NCI-H128 (cell line): ENCODE measurements at regions not wholly inside any gene's neighbourhood (a gene's known extent, or its start where the extent isn't known, plus 50 kb on each side); places are given as distances from the start of the nearest gene placed in this dataset.

Experiments used
- DNase-seq: peaks from one replicate; lab custom pipeline; 2025; ENCODE audit not compliant: unreplicated experiment; lab: John Stamatoyannopoulos, UW

DNA sequence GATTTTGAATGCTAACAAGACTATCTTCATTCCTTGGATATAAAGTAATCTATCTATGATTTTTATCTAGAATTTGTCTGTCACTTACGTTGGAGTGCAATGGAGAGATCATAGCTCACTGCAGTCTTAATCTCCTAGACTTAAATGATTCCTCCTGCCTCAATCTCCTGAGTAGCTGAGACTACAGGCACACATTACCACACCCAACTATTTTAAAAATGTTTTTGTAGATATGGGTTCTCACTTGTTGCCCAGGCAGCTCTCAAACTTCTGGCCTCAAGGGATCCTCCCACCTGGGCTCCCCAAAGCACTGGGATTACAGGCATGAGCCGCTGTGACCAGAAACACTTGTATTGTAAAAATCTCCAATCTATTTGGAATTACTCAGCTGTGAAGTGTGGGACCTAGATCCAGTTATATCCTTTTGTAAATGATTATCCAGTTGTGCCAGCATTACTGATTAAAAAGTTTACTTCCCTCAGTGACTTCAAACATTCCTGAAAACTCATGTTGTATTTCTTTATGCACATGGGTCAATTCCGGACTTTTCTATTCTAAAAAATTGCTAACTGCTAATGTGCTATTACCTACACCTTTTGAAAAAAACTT is 1793.8 kb upstream of the WWC1 start:
- no peak for DNase-seq

DNA sequence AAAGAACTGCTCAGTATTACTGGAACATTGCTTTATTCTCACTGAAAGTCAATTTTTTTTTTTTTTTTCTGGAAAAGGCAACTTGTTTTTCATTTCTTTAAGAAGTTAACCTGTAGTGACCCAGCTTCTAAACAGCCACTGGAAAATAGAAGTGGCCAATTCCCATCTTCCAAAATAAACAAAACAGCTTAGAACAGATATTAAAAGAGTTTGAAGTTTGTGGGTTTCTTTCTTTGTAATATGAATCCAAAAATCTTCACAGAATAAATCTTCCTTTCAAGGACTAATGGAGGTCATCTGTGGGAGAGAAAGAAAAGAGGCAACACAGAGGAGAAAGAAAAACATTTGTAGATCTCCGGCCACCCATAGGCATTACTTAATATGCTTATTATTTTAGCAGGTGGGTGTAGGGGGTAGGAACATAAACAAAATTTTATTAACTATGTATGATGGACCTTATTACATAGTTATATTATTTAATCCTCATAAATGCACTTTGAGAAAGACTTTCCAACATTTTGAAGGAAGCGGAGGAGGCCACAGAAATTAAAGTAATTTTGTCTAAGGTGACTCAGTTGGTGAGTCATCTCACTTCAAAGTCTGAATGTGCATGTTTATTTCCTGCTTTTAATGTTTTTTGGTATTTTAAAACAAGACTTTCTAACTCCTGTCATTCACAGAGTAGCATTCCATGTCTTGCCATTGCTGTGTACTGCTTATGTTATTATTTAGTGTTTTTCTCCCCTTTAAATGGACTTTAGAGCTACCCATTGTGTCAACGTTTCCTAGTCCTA is 1791.8 kb upstream of the WWC1 start:
- no peak for DNase-seq

DNA sequence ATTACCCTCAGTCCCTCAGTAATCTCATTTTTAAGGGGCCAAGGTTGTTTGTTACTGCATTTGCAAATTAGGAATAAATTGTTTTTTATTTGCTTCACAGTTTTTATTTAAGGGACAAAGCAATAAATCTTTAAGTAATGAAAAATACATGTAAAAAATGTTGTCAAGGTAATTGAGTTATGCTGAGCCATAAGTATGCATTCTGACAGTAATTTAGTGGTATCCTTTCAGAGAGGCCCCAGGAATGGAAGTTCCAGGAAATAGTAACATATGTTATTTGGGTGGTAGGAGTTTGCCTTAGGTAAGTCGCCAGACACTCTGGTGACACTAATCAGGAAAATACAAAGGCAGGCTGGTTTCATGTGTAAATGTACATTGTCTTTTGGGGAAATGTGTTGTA is 1787.9 kb upstream of the WWC1 start:
- DNase-seq = no peak

DNA sequence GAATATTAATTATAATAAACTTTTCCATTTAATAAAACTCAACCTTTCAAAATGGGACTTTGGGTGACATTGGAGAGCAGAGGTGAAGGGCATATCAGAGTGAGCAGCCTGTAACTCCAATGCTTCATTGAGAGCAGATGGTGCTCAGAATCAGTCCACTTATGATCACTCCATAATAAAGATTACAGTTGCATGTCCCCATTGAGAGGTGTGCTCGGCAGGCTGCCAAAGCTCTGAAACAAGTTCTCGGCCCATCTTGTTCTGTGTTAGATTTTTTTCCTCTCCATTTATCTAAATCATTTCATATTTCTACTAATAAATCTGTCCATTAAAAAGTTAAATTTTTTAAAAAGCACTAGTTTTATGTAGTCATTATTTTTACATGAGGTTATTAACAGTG is 1786.4 kb upstream of the WWC1 start:
- DNase-seq = no peak

DNA sequence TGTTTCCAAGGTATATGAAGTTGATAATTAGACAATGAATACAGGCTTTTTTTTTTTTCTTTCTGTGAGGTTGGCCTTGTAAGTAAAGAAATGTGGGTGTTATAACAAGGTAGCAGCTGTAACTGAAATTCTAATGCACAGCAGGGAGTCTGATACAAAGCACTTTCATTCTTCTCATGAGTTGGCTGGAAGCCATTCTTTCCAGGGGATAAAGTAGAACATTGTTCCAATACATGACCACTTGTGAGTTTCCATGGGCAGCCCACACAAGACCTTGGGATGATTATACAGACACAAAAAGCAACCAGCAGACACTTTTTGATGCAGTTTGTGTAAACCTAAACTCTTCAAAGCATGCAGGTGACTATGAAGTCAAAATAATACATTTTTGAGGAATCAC is 1785.9 kb upstream of the WWC1 start:
- no peak for DNase-seq

DNA sequence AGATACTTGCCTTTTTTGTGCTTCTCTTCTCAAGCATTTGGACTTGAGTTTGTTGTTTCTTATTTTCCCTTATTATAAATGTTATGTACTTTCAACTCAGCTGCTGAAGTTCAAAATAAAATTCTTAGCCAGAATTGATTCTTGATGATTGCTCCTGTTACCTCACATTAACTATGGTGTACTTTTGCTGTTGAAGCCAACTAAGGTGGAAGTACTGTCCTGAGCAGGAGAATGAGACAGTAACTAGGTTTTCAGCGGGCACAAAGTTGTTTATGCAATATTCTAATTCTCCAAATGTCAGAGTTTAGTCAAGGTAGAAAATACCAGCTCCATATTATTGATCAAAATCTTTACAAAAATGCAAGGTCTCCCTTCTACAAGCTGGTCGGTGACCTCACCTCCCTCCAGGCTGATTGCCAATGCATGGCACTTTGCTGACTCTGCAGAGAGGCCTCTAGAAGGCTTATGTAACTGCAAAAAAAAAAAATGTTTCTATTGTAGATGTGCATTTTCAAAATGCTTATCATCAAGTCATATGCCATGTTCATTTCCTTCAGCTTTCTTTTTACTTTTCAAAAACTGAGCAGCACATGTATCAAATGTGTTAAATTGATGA is 1783.5 kb upstream of the WWC1 start:
- no peak for DNase-seq

DNA sequence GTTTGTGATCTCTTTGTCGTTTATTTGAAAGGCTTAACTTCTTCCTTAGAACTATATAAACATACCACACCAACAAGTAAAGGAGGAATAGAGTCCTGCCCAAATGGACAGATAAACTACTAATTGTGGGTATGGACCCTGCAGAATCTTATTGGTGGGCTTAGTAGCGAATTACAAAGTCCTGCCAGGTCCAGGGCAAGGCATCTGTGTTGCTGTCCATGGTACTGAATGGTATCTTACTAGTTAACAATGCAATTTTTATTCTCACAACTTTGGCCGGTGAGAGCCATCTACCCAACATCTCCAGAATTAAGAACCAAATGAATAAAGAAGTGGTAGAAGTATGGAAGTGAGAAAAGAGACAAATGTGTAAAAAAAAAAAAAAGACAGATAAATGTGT is 1782.4 kb upstream of the WWC1 start:
- DNase-seq = no peak

DNA sequence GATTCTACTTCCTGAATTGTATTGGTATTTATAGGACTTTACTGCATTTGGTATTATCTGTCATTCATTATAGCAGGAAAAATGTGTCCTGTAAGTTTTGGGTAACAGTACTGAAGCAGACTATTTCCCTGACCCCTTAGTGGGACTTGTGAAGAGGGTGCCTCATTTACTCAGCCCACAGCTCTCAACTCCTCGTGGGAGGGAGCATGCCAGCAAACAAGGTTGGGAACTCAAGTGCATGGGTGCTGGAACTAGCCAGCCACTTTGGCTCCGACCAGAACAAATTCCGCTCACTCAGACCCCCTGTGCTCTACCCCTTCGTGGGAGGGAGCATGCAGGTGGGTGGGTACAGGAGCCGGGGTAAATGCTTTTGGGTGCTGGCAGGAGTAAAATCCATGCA is 1773.5 kb upstream of the WWC1 start:
- DNase-seq = no peak

DNA sequence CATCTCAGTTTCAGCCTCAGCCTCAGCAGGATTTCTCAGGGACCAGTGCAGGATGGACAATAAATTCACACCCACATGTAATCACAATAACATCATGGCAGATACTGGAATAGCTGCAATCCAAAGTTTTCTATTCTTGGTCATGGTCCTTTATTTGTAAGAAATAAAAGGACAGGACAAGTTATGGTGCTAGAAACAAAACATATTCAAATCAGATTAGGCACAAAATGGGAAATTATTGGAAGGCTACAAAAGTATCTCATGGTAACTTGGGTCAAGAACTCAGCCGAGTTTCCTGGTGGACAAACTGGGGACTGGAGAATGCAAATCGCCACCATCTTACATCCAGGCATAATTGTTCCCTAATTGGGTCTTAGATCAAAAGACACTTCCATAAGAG is 1768.2 kb upstream of the WWC1 start:
- no peak for DNase-seq

DNA sequence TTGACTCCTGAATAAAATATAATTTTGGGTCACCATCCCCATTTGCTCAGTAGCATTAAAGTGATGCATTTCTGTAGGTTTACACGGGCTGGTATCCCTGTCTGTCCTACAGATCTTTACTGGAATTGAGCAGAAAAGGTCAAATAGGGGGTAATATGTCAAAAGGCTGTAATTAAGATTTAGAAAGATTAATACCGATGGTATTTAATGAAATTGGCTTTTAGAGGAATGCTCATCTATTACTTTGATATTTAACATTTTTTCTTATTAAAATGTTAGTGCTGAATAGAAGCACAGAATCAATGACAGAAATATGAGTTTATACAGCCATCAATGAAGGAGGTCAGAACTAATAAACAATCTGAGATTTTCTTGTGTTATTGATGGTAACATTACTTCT is 1762.2 kb upstream of the WWC1 start:
- DNase-seq = no peak

DNA sequence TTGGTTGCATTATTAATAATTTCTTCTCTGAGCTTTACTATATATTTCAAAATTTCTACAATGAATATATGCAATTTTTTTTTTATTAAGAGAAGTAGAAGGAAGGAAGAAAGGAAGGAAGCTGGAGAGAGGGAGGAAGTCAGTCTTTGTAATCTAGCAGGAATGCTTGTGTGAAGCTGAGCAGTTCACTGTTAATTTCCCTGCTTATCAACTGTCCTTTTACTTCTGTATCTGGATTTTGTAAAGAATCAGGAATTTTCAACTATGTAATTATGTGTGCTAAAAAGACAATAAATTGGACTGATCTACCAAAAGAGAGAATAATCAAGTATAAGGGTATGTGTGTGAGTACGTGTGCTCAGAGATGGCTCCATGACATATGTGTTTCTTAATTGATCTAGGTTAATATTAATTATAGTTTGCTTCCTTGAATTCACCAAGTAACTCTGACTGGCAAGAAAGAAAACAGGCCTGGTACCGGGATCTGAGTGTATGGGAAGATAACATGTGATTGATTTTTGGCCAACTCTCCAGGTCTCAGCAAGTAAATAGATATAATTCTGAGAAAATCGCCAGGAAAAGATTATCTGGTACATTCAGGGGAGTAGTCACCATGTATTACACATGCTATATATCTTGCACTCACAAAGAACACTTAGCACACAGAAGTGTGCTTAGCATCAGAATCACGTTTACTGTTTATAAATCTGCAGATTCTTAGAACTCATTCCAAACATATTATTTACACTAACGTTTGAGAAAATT is 1758.8 kb upstream of the WWC1 start:
- DNase-seq = no peak

DNA sequence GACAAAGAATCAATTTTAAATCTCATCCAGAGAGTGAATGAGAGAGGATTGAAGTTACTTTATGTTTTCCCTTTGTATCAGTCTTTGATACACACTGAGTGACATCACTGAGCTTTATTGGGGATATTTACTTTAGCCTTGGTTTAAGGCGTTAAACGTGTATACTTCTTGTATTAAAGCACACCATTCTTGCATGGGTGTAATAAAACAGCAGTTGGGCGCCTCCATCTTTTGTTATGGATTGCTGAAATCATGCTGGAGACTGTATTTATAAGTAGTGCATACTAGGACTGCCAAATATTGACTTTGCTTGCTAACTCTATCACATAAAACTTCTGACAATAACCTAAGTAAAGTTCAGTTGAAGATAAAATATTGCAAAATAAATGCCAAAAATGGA is 1755.8 kb upstream of the WWC1 start:
- DNase-seq = no peak

DNA sequence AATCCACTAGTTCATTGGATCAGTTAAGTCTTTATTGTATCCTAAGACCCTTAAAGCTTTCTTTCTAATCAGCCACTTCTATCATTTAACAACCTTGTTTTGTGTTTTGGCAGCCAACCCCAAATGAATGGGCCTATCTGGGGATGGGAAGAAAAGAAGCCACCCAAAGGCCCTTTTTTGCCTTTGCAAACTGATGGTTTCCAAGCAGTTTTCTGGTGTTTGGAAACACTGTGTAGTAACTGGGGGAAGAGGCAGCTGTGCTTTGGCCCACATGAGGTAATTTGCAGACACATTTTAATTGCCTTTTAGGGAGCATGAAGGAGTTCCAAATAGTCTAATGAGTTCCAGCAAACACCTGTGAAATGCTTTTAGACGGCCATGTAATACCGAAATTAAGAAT is 1751.3 kb upstream of the WWC1 start:
- DNase-seq = no peak

DNA sequence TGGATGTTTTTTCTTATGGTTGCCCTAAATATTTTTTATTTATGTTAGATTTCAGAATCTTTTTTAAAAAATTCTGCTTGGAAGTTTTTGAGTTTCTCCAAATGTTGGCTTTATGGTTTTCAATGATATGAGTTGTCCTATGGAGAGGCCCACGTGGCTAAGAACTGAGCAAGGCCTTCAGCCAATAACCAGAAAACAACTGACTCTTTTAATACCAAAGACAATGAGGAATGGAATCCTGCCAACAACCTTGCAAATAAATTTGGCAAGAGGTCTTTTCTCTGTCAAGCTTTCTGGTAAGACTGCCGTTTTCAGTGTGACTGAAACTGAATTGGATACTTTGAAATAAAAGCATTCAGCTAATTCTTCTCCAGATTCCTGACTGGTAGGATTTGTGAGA is 1740.1 kb upstream of the WWC1 start:
- no peak for DNase-seq

DNA sequence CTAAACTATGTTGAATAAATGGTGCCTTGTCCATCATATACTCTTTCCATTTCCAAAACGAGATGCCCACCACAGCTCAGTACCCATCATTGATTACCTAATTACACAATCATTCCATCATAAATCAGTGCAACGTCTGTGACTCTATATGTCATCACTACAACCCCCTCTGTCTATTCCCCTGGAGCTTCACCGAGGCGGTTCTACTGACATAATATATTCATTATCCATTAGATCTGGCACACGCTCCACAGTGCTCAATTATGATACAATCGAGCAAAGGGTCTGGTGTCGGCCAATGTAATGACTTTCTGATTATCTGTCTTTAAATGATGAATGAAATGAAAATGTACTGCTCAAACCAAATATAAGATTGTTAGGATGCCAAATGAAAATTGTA is 1737.7 kb upstream of the WWC1 start:
- no peak for DNase-seq

DNA sequence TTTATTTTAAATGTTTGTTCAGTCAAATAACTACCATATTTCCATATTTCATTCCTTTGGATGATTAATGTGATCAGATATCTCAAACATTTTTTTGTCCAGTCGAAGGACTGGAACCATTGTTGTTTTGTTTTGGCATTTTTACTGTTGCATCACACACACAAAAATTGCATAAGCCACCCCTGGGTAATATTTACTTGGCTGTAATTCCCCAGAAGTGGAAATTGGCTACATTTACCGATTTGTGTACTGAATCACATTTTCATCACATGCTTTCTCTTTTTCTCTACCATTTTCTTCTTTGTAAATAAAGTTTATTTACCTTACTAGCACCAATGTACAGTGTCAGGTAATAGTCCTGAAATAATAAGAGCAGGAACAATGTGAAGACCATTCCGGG is 1729.7 kb upstream of the WWC1 start:
- DNase-seq = no peak

DNA sequence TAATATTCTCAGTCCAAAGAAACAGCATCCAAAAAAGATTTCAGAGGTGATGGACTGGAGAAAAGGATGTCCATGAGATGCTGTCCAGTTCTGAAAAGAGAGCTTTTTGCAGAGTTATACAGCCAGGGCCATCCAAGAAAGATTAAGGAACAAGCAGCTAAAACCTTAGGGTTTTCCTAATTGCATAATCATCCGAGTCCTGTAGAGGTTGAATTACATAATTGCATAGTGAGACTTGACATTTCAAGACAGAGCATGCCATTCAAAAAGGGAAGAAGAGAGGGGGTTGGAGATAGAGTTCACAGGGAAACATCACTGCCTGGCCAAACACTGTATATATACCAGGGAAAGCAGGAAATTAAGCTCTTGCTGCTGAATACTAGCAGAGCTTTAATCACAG is 1729.2 kb upstream of the WWC1 start:
- no peak for DNase-seq

DNA sequence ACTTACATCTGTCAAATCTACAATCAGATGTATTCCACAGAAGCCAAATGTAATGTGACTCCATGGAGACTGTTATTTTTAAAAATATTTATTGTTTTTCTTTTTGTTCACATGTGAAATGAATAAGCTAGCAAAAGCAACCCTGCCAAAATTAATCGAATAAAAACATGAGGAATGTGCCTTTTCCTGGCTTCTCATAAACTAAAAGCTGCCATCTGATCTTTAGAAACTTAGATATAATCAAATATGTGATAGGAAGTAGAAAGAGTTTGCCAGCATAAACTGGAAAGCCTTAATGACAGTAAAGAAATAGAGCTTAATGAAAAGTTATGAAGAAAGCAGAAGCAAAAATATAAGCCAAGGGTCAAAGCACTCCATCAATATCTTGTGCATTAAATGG is 1724.7 kb upstream of the WWC1 start:
- no peak for DNase-seq

DNA sequence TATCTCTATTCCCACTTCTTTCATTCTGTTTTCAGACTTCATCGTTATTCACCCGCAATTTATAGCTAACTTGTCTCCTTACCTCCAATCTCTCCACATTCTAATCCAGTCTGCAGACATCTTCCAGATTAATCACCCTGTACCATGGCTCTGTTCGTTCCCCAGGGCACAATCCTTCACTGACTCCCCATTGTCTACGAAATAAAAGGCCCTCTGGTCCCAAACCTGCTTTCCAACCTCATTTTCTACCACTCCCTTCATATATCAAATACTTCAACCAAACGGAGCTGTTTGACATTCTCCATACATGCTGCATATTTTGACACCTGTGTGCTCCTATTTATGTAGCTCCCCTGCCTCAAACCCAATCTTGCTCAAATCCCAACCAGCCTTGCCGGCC is 1720.6 kb upstream of the WWC1 start:
- no peak for DNase-seq

DNA sequence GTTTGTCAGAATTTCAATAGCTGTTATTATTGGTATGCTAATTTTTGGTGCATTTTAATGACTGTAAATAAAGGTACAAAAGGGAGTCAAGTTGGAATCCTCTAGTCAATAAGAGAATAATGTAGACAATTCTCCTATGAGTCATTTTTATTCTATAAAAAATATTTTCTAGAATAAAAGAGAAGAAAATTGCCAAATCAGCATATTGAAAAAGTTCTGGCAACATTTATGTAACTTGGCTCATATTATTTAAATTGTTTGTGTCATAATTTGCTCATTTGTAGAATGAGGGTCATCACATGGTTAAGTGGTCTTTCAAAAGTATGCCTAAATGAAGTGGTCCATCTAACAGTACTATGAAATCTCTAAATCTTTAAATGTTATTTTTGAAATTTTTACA is 1719.8 kb upstream of the WWC1 start:
- no peak for DNase-seq

DNA sequence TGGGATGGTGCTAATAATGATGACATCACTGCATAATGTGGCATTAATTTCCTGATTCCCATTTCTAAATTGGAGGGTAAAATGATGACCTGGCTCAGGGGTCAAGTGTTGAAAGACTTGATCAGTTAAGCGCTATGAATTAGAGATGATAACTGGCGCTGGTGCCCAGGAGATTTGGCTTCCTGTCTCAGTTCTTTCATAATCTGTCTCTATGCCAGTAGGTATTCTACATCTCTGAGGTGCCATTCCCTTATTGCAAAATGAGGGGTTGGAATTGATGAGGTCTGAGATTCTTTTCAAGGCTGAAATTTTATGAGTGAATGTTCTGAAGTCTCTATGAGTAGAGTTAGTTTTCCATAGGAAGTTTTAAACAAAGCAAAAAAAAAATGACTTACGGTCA is 1715.1 kb upstream of the WWC1 start:
- no peak for DNase-seq

DNA sequence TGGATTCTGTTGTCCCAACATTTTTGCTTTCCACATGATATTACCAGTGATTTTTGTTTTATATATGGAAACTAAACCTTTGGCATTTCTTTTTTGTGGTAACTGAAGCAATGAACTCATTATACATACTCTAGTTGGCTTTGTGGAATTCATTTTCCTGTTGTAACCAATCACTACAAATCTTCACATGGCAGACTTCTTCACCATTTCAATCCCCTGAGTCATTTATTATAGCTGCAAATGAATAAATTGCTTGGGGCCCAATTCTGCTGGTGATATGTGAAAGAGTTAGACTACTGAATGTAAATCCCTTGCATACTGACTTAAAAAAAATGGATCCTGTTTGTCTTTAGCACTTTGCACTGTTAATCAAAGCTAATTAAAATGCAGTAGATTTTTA is 1709.6 kb upstream of the WWC1 start:
- no peak for DNase-seq
